HG02678 (cell line): ENCODE measurements at regions not wholly inside any gene's neighbourhood (a gene's known extent, or its start where the extent isn't known, plus 50 kb on each side); places are given as distances from the start of the nearest gene placed in this dataset.
A peak's percentile ranks its signal among the peaks of the same experiment; 100 is the strongest.

ENCODE experiments used
- ATAC-seq: cut with Tn5 transposase; IDR thresholded peaks from one replicate; pipeline ENCODE4 v1.9.1; 2021; ENCODE audit warnings: mild to moderate bottlenecking, moderate library complexity; ENCODE audit not compliant: unreplicated experiment

DNA sequence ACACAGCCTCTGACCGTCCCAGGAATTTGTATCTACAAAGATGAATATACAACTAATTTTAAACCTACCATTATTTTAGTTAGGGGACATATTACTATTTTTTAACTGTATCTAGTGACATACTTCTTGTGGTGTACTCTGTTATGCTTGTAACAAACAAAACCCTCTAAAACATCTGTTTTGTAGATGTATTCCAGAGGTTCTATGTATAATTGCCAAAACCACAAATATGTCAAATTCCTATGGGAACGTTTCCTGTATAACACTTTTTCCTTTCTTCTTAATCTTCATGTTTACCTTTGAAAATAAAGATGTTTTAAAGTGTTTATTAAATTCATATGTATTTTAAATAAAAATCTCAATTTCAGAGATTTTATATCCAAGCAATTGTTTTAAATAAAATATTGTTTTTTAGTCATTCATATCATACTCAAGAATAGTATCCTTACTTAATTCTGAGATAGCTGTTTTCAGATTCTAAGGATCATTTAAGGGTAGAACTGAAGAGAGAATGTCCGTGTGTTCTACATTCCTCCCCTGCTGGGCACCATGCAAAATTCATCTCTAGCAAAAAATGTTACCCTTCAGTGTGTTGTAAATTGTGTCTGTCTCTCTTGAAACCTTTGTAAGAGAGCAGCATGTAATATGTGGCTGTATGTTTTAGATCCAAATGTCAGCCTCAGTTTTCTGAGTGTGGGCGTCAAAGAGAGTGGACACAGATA is 1327.7 kb downstream of the EFNB2 start:
- ATAC-seq = no peak

DNA sequence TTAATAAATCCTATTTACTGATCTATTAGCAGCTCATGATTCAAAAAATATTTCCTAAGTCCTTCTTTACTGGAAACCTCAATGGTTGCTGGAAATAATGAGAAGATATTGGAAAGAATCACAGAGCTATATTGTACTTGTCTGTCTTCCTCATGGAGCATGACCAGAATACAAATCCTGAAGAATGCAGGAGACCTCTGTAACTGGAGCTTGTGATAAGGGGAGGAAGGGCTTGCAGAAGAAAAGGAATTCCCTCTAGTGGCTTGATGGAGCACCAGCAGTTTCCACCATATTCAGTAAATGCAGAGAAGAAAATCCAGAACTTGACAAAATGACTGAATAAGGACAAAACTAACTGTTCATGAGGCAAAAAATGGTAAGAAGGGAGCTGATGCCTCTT is 1333.1 kb downstream of the EFNB2 start:
- ATAC-seq = peak; percentile 67

DNA sequence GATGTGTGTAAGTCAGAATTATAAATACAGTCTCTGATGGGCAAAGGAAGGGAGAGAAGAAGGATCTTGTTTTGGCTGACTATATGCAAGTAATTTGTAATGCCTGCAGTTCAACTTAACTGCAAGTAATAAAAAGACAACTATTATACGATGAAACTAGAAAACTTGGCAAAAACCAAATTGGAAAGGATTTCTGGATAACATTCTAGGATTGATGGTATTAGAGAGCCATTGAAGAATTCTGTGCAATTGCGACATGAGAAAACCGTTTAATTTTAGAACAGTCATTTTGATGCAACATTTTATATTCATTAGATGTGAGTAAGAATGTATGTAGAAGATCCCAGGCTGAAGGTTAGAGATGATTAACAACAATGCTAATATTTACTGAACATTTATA is 1334.1 kb downstream of the EFNB2 start:
- no peak for ATAC-seq

- ATAC-seq = no peak
Observed at GRCh38 chr13:105200181-105200580, 1335.3 kb downstream of the EFNB2 start.

GRCh38 chr13:105196052-105196451 is 1339.4 kb downstream of the EFNB2 start:
- no peak for ATAC-seq

- ATAC-seq = no peak
Observed at GRCh38 chr13:105193026-105193425, 1342.4 kb downstream of the EFNB2 start.

- ATAC-seq = no peak
Observed at GRCh38 chr13:105184201-105184600, 1351.3 kb downstream of the EFNB2 start.

DNA sequence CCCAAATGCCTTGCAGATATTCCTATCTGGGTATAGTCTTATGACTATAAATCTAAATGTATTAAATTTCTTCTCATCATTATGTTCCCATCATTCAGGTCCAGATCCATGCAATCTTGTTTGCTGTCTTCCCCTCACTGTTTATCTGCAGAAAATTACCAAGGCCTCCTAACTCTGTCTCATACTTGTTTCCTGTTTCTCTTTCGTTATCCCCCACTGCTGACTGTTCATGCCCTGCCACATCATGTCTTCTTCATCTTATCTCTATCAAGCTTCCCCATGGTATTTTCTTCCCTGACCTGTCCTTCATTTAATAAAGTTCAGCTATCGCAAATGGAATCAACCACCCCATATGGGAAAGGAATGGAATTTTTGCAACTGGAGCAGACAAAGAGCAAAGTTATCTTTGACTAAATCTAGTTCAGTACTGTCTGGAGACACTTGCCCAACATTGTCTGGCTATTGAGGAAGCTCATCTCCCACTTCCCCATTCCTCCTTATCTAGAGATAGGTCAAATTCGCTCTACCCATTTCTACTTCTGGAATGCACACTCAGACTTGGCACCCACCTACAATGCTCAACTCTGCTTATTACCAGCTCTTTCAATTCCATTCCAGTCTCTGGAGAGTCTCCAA is 1358.1 kb downstream of the EFNB2 start:
- no peak for ATAC-seq

- no peak for ATAC-seq
Observed at GRCh38 chr13:105170438-105170837, 1365.0 kb downstream of the EFNB2 start.

GRCh38 chr13:105168295-105168694 is 1367.2 kb downstream of the EFNB2 start:
- ATAC-seq = no peak

DNA sequence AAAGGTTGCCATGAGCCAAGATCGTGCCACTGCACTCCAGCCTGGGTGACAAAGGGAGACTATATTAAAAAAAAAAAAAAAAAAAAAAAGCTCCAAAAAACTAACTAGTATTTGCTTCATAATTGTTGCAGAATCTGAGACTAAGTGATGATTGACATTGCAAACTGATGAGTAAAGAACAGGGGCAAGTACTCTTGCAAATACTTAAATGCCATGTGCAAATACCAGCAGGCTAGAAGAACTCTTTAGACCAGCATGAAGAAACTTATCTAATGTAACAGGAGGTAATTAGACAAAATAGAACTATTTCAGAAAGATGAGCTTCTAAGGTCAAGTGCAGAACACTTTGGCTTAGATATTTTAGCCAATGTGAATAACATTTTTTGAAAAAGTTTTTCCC is 1368.1 kb downstream of the EFNB2 start:
- no peak for ATAC-seq

DNA sequence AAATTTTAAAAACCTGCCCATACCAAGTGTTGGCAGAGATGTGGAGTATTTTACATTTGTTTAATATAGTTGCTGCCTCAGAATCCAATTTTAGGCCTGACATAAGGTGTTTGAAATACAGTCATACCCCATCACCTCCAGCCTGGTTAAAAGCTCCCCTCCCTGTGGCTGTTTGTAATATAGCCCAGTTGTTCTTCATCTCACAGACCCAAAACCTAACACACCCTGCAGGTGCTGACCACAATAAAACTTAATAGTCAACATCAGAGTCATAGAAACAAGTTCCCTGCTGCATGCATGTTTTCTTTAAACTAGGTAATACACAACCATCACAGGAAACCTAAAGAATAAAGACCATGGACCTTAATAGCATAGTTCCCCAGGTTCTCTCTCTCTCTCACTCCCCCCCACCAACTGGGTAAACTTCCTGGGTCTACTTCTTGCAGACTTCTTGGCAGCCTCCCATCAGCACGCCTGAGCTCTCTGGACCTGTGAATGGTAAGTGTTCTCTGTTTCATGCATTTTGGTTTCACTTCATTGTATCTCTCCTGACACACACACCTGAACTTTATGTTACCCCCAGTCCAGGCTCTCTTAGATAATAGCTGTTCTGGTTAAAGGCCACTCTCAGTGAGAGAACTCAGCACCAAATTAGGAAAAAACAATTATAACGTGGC is 1369.9 kb downstream of the EFNB2 start:
- ATAC-seq = peak; percentile 84

GRCh38 chr13:105159841-105160240 is 1375.6 kb downstream of the EFNB2 start:
- ATAC-seq = no peak

DNA sequence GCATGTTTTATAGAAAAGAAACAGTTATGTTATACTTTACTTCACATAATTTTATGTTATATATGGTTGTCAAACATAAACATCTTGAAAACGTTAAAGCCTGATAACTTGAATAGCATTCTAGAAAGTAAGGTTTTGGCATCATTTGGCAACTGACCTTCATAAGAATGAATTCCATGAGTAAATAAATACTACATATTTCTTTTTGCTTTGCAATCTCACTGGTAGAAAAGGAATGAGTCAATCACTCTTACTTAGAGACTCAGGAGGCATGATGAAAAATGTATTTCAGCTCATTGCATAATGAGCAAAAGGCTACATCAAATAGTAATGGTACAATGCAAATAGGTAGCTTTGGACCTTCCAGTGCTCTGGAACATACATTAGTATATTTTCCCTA is 1381.9 kb downstream of the EFNB2 start:
- no peak for ATAC-seq

GRCh38 chr13:105151639-105152038 is 1383.8 kb downstream of the EFNB2 start:
- ATAC-seq = no peak

DNA sequence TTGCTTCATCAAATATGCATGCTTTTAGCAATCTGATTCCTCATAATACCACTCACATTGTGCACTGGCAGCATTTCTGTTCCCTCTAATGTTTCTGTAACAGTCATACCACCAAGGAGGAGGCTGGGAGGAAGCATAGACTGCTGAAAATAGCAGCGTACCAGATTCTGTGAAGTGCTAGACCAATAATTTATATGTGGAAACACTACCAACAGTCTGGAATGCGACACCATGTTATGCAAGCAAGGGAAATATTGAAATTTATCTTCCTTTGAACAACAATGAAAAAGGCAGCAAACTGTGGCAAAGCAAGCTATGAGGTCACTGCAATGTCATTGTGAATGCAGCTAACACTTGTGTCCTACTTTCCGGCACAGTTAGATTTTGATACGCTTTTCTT is 1388.0 kb downstream of the EFNB2 start:
- no peak for ATAC-seq

GRCh38 chr13:105144936-105145335 is 1390.5 kb downstream of the EFNB2 start:
- no peak for ATAC-seq

DNA sequence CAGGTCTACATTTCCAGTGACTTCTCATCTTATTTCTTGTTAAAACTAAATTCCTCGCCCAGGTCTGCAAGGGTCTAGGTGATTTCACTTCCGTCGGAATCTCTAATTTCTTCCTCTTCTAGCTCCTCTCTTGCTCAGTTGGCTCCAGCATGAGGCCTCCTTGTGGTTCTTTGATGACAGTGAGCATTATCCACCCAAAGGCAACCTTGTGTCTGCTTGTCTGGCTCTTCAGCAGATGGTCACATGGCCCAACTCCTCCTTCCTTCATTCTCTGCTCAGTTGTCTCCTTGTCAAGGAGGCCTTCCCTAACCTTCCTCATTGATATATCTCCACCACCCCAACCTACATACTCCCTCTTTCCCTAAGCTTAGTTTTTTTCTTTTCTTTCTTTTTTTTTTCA is 1391.4 kb downstream of the EFNB2 start:
- no peak for ATAC-seq

- no peak for ATAC-seq
Observed at GRCh38 chr13:105142556-105142955, 1392.9 kb downstream of the EFNB2 start.

DNA sequence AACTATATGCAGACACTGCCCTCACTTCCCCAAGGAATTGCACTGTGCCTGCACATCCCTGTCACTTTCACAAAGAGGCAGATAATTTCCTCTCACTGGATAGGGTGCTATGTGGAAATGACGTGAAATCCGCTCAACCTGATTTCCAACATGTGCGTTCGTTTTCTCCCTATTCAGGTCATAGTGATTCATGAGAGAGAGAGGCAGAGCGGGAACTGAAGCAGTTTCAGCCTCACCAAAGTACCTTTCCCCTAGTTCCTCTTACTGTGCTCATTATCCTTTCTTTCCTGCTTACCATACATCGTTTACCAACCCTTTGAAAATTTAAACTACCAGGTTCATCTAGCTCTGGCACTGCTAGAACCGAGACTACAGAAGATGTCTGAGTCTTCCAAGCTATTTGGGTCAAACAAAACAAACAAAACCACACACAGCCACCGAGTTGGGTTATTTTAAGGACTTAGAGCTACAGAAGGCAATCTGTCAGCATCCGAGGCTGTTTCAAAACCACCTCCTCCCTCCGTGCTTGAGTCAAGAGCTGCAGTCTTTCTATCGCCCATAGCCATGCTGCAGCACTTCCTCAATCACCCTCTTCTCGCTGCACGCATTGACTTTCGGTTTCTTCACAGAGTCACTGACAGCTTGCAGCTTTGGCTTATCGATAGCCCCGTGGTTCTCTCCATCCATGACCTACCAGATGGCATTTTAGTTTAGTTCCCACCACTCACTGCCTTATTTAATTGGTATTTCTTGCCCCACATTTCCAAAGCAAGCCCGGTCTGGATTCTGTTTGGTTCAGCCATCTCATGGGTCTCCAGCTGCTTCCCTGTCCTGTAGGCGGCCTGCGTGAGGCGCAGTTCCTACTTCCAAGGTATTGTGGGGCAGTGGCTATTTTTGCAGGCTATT is 1395.8 kb downstream of the EFNB2 start:
- peak; percentile 96 for ATAC-seq

GRCh38 chr13:105139048-105139379 is 1396.4 kb downstream of the EFNB2 start:
- peak; percentile 16 for ATAC-seq
